ENCODE measurements at regions not wholly inside any gene's neighbourhood (a gene's known extent, or its start where the extent isn't known, plus 50 kb on each side); places are given as distances from the start of the nearest gene placed in this dataset.

DNA sequence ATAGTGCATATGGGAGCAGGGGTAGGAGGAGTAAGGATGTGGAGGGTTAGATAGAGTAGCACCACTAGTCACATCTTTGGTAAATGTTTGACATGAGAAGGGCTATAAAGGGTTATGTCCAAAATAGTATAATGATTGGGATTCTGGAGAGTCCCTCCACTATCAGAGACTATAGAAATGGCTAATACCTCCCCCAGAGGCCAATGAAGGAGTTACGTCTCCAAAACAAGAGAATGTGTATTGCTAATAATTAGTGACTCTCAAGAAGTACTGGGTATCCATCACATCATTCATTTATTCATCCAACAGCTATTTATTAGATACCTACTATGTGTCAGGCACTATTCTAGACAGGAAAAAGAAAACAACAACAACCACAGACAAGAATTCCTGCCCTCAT lies 203.7 kb upstream of the UMPS start:
- TF ChIP-seq, protein P1, sequence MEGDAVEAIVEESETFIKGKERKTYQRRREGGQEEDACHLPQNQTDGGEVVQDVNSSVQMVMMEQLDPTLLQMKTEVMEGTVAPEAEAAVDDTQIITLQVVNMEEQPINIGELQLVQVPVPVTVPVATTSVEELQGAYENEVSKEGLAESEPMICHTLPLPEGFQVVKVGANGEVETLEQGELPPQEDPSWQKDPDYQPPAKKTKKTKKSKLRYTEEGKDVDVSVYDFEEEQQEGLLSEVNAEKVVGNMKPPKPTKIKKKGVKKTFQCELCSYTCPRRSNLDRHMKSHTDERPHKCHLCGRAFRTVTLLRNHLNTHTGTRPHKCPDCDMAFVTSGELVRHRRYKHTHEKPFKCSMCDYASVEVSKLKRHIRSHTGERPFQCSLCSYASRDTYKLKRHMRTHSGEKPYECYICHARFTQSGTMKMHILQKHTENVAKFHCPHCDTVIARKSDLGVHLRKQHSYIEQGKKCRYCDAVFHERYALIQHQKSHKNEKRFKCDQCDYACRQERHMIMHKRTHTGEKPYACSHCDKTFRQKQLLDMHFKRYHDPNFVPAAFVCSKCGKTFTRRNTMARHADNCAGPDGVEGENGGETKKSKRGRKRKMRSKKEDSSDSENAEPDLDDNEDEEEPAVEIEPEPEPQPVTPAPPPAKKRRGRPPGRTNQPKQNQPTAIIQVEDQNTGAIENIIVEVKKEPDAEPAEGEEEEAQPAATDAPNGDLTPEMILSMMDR (conservative IDR thresholded peaks at IDR 0.05; ENCODE audit: low read length) = no peak
- no peak for TF ChIP-seq EZH2phosphoT487 (IDR thresholded peaks at IDR 0.05; ENCODE audit: borderline replicate concordance, low read depth, low read length)

Measured in OCI-LY7 (cell line).